HG02870 (cell line): ENCODE measurements at regions not wholly inside any gene's neighbourhood (a gene's known extent, or its start where the extent isn't known, plus 50 kb on each side); places are given as distances from the start of the nearest gene placed in this dataset.
"Not testable (repeated sequence)": the region's sequence is repeated elsewhere in the genome, so short reads cannot be mapped to it uniquely, and the experiment has no call there.

Experiments used
- ATAC-seq: cut with Tn5 transposase; IDR thresholded peaks from one replicate; pipeline ENCODE4 v1.9.1; 2021; ENCODE audit warnings: mild to moderate bottlenecking, moderate library complexity; ENCODE audit not compliant: unreplicated experiment

- ATAC-seq: no peak
Observed at GRCh38 chr13:110045202-110045601, 258.8 kb upstream of the IRS2 start.

- no peak for ATAC-seq
Observed at GRCh38 chr13:110044551-110045111, 258.2 kb upstream of the IRS2 start.

GRCh38 chr13:110042253-110042950 is 256.0 kb upstream of the IRS2 start:
- no peak for ATAC-seq

- ATAC-seq: not testable (repeated sequence)
Observed at GRCh38 chr13:110041638-110042037, 255.3 kb upstream of the IRS2 start.

GRCh38 chr13:110037925-110038573 is 251.7 kb upstream of the IRS2 start:
- ATAC-seq: no peak

GRCh38 chr13:110036060-110036459 is 249.7 kb upstream of the IRS2 start:
- no peak for ATAC-seq

DNA sequence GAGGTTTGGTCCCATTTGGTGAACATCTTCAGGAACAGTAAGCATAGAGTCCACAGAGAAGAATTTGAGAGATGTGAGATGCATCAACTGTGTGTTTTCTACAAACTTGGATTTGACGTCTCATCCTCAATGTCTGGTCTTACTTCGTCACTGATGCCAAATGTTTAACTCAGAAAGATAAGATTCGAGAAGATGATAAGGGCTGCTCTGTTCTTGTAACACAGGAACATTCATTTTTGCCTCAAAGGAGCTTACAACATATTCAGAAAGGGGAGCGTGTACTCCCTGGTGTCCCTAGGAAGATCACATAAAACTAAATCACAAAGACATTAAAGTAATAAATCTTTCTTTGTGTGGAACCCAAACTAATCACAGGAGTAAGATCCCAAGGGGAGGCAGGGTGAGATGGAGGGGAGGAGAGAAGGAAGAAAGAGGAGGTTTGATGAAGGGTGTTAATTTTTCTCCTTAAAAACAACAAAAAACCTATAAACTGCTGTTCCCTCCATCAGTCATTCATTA is 247.7 kb upstream of the IRS2 start:
- no peak for ATAC-seq

DNA sequence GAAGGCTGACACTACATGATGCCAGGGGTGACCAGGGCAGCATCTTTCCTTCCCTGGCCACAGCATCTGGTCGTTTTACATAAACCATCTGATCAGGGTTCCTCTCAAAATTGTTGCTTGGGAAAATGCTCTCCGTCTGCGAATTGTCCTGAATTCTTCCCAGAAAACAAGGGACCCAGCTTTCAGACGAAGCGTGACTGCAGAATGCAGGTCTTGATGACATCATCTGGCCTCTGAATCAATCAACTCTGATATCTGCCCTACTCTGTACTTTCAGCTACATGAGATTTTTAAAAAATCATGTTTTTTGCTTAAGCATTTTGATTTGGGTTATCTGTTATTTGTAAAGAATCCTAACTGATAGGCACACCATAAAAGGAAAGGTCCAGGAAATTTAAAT is 246.6 kb upstream of the IRS2 start:
- no peak for ATAC-seq

GRCh38 chr13:110030394-110030928 is 244.1 kb upstream of the IRS2 start:
- ATAC-seq: no peak

DNA sequence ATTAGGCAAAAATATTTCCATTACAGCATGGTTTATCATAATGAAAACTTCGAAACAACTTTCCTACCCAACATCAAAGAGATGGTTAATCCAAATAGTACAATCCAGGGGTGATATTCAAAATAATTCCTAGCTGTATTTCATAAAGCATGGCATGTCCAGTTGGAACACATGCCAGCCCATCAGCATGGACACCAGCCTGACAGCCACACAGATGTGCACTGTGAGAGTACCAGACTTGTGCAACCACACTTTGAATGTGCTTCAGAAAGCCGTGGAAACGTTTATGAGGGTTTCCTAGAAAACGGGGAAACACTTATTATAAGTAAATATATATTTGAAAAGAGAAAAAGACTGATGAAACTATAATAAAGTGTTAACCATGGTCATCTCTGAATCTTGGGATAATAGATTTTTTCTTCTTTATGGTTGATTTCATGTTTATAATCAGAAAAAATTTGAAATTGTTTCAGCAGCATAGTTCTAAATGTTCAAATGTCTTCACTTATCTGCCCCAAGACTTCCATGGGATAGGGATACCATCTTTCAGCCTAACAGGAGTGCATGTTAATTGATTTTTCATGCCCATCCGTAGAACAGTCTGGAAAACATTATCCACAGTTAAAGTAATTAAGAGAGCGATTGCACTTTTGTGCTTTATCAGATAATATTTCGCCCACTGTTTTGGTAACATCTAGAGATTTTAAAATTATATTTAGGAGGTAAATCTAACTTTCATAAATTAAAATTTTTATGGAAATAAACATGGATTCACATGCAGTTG is 242.6 kb upstream of the IRS2 start:
- ATAC-seq: no peak

DNA sequence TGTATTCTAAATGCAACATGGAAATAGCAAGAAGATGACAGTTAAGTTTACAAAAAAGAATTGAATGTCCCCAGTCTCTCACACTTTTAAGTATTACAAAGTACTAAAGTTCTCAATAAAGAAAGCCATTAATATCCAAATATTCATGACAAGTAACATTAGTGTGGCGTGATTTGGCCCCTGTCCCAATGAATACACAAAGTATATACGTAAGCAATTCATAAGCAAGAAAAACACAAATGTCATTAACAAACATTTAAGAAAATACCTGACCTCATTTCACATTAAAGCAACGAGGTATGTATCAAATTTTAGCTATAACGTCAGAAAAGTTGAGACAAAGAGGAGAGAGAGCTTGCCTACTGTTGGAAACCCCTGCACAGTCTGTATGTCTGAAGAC is 241.9 kb upstream of the IRS2 start:
- no peak for ATAC-seq

DNA sequence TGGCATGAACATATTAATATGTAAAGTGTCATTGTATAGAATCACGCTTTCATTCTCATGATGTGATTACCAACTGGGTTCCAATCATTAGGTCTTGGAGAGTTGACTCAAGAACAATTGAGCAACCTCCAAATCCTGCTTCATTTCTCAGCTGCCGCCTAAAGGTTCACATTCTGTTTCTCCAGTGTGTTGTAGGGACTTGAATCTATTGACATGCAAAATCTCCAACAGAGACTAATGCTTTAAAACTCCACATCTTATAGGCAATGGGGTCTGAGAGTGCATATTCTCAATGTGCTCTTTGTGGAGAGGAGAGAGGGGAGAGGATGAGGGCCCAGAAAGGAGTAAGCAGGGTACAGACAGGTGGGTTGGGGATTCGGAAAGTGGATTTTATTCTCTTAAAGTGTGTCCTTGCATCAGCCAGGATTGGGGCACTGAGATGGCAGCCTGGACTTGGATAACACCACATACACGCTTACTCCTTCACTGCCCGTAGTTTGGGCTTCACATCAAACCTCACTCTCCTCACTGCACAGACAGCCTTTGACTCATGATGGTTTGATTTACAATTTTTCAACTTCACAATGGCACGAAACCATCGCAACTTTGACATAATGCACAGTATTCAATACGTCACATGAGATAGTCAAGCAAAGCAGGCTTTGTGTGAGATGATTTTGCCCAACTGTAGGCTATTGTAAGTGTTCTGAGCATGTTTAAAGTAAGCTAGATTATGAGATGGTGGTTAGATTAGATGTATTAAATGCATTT is 241.3 kb upstream of the IRS2 start:
- ATAC-seq: no peak

DNA sequence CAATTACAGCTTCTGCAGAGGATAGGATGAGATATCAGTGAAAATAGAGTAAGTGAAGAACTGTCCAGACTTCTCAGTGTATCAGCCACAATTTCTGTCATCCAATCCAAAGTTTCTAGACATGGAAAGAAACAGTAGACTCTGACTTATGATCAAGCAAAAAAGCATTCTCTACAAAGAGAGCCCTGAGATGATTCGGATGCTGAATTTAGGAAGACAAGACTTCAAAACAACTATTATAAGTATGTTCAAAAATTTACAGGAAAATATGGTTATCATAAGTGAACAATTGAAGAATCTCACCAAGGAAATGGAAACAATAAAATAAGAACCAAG is 238.2 kb upstream of the IRS2 start:
- no peak for ATAC-seq

GRCh38 chr13:110023729-110024644 is 237.6 kb upstream of the IRS2 start:
- ATAC-seq: no peak

GRCh38 chr13:110018009-110018408 is 231.6 kb upstream of the IRS2 start:
- ATAC-seq: no peak

- ATAC-seq: no peak
Observed at GRCh38 chr13:110017379-110017778, 231.0 kb upstream of the IRS2 start.

DNA sequence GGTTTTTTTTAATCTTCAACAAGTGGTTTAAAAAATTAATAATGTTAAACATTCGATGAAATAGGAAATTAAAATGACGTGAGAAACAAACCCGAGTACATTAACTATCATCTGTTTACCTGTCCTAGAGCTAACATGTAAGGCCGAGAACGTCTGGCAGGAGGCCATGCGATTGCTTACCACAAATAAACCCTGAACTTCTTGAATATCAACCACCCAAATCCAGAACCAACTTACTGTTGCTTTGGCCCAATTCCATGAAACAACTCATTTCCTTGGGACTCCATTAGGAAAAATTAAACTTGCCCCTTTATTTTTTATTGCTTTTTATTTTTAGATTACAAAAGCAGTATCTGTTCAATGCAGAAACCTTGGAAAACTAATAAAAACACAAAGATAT is 228.9 kb upstream of the IRS2 start:
- no peak for ATAC-seq

- ATAC-seq: no peak
Observed at GRCh38 chr13:110014719-110015118, 228.3 kb upstream of the IRS2 start.

GRCh38 chr13:110012102-110012739 is 225.8 kb upstream of the IRS2 start:
- no peak for ATAC-seq
